ENCODE measurements at regions not wholly inside any gene's neighbourhood (a gene's known extent, or its start where the extent isn't known, plus 50 kb on each side); places are given as distances from the start of the nearest gene placed in this dataset.

DNA sequence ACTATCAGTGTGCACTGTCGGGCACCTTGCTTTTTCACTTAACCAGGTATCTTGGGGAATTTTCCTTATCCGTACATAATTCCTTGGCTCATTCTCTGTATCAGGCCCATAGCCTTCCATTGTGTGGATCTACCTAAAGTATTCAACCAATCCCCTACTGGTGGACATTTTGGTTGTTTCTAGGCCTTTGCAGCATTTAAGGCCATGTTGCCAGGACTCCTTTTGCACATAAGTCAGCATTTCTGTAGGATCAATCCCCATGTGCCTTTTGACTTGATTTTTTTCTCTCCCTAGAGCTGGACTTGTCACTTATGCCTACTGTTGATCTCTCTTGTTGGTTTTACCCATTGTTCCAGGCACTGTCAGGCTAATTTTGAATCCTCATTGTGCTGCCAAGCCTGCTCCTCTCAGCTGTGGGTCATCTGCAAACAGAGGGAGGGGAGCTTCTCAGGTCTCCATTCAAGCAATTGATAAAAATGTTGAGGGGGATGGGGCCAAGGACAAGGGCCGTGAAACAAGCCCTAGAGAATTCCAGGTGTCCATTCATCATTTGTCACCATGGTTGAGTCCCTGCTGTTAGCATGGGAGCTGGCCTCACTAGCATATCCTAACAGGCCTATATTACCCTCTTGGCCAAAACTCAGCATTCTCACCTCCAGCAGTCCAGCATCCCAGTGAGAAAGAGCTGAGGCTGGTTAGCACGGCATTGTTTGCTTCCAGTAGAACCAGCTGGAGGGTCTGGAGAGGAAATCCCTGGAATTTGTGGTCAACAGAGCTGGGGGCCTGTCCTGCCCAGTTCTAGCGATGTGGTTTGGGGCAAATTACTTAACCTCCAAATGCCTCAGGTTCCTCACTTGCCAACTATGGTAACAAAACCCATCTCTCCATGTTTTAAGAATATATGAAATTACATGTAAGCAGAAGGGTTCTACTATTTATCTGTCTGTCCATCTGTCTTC, 178.4 kb downstream of the MRPL14 start:
- no peak for TF ChIP-seq POLR2A (IDR thresholded peaks at IDR 0.05)
- TF ChIP-seq, protein P1, sequence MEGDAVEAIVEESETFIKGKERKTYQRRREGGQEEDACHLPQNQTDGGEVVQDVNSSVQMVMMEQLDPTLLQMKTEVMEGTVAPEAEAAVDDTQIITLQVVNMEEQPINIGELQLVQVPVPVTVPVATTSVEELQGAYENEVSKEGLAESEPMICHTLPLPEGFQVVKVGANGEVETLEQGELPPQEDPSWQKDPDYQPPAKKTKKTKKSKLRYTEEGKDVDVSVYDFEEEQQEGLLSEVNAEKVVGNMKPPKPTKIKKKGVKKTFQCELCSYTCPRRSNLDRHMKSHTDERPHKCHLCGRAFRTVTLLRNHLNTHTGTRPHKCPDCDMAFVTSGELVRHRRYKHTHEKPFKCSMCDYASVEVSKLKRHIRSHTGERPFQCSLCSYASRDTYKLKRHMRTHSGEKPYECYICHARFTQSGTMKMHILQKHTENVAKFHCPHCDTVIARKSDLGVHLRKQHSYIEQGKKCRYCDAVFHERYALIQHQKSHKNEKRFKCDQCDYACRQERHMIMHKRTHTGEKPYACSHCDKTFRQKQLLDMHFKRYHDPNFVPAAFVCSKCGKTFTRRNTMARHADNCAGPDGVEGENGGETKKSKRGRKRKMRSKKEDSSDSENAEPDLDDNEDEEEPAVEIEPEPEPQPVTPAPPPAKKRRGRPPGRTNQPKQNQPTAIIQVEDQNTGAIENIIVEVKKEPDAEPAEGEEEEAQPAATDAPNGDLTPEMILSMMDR (IDR thresholded peaks at IDR 0.05 in 4 of 5, conservative IDR thresholded peaks at IDR 0.05 in 1 of 5): no peak
